ENCODE measurements at regions not wholly inside any gene's neighbourhood (a gene's known extent, or its start where the extent isn't known, plus 50 kb on each side); places are given as distances from the start of the nearest gene placed in this dataset.

DNA sequence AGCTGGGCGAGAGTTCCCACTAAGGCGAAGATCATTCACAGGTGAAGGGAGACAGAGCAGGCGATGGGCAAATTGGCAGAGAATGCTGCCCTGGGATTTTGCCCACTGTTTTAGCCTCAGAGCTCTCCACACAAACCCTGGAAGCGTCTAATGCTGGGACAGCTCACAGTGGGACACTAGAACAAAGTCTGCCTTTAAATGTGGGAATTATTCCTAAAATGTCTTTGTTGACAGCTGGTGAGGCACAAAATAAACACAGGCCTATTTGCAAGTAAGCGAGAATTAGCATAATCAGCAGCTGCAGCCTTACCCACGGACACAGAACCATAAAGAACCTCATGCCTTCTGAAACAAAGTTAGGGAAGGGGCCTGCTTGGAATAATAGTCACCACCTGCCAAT, 824.5 kb downstream of the AACS start (continued):
- TF ChIP-seq, protein P1, sequence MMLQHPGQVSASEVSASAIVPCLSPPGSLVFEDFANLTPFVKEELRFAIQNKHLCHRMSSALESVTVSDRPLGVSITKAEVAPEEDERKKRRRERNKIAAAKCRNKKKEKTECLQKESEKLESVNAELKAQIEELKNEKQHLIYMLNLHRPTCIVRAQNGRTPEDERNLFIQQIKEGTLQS (IDR thresholded peaks at IDR 0.05; ENCODE audit: insufficient read depth, low read depth, low read length) = no peak
- TF ChIP-seq RXRA (IDR thresholded peaks at IDR 0.05; ENCODE audit: insufficient read depth, low read depth, low read length) (no peak), POLR2A (IDR thresholded peaks at IDR 0.05; ENCODE audit: control extremely low read depth in 1 of 2, low read depth in 2 of 2, low read length in 2 of 2) (no peak)
